Calu3 (cell line): ENCODE measurements at regions not wholly inside any gene's neighbourhood (a gene's known extent, or its start where the extent isn't known, plus 50 kb on each side); places are given as distances from the start of the nearest gene placed in this dataset.

ENCODE experiments used
- BruUV-seq: library from RNA; stranded (reverse); fragments of 400-500 nt; replicated peaks from 2 replicates; lab custom pipeline; 2021; lab: Mats Ljungman, UMichigan
- CTCF ChIA-PET: fragments of 300-600 bp; sonication (Branson Sonifier 250); formaldehyde crosslinking; loops from one replicate; lab custom pipeline; 2022; ENCODE audit warnings: antibody characterized with exemption; lab: Charles Lee
- DNase-seq: peaks from one replicate; pipeline ENCODE4 v3.0.0; 2022
- H3K27ac Mint-ChIP-seq: one replicate; pipeline ENCODE4 v1.8.0; 2022; ENCODE audit warnings: mixed read lengths; ENCODE audit not compliant: unreplicated experiment
- H3K27me3 Mint-ChIP-seq: one replicate; pipeline ENCODE4 v1.8.0; 2022; ENCODE audit warnings: mixed read lengths; ENCODE audit not compliant: unreplicated experiment
- H3K36me3 Mint-ChIP-seq: one replicate; pipeline ENCODE4 v1.8.0; 2022; ENCODE audit warnings: mild to moderate bottlenecking, moderate library complexity, mixed read lengths; ENCODE audit not compliant: insufficient read depth, unreplicated experiment
- H3K4me1 Mint-ChIP-seq: one replicate; pipeline ENCODE4 v1.8.0; 2022; ENCODE audit warnings: mild to moderate bottlenecking, low read depth, mixed read lengths; ENCODE audit not compliant: unreplicated experiment
- H3K4me3 Mint-ChIP-seq: one replicate; pipeline ENCODE4 v1.8.0; 2022; ENCODE audit warnings: mild to moderate bottlenecking, low read depth, moderate library complexity, mixed read lengths; ENCODE audit not compliant: unreplicated experiment
- H3K9me3 Mint-ChIP-seq: one replicate; pipeline ENCODE4 v1.8.0; 2022; ENCODE audit warnings: low read depth, mixed read lengths; ENCODE audit not compliant: unreplicated experiment
- CTCF ChIP-seq: fragments of 200-600 bp; IDR thresholded peaks from one replicate; pipeline ENCODE4 v1.8.0; 2022; ENCODE audit warnings: antibody characterized with exemption; ENCODE audit not compliant: unreplicated experiment
- intact Hi-C: fragments of 100-400 bp; cut with micrococcal nuclease; formaldehyde crosslinking; loops from one replicate; pipeline ENCODE4 v1.10.0; 2022; ENCODE audit not compliant: unreplicated experiment

- H3K4me1 Mint-ChIP-seq: peaks cover 7% of the 10 kb centered on the region
- TF ChIP-seq CTCF: no peak
- no peaks in the 10 kb centered on the region for H3K9me3 Mint-ChIP-seq
- no TSS peak for BruUV-seq
- intact Hi-C loops: no loop called here
- CTCF ChIA-PET: no interaction called here
- no peak overlapping the region for H3K27ac Mint-ChIP-seq
- H3K27me3 Mint-ChIP-seq: peaks cover 26% of the 10 kb centered on the region
- no peaks in the 10 kb centered on the region for H3K36me3 Mint-ChIP-seq
- no peak overlapping the region for H3K4me3 Mint-ChIP-seq
- no peak for DNase-seq
Observed at GRCh38 chr11:15499674-15500073, 385.0 kb downstream of the INSC start.

GRCh38 chr11:15500643-15501042, 385.9 kb downstream of the INSC start:
- H3K27me3 Mint-ChIP-seq: peaks cover 27% of the 10 kb centered on the region
- intact Hi-C loops: no loop called here
- no peaks in the 10 kb centered on the region for H3K36me3 Mint-ChIP-seq
- H3K4me3 Mint-ChIP-seq: no peak overlapping the region
- TF ChIP-seq CTCF: no peak
- no peak for DNase-seq
- H3K4me1 Mint-ChIP-seq: no peaks in the 10 kb centered on the region
- CTCF ChIA-PET: no interaction called here
- H3K9me3 Mint-ChIP-seq: no peaks in the 10 kb centered on the region
- no peak overlapping the region for H3K27ac Mint-ChIP-seq
- no TSS peak for BruUV-seq

GRCh38 chr11:15501566-15501965, 386.8 kb downstream of the INSC start:
- H3K9me3 Mint-ChIP-seq: no peaks in the 10 kb centered on the region
- no peaks in the 10 kb centered on the region for H3K4me1 Mint-ChIP-seq
- H3K27me3 Mint-ChIP-seq: peaks cover 27% of the 10 kb centered on the region
- intact Hi-C loops: no loop called here
- no peak for TF ChIP-seq CTCF
- BruUV-seq: no TSS peak
- no peak overlapping the region for H3K4me3 Mint-ChIP-seq
- H3K36me3 Mint-ChIP-seq: no peaks in the 10 kb centered on the region
- DNase-seq: no peak
- H3K27ac Mint-ChIP-seq: no peak overlapping the region
- CTCF ChIA-PET: no interaction called here

- no peak for DNase-seq
- peaks cover 12% of the 10 kb centered on the region for H3K4me1 Mint-ChIP-seq
- H3K27me3 Mint-ChIP-seq: peaks cover 27% of the 10 kb centered on the region
- intact Hi-C loops: no loop called here
- no TSS peak for BruUV-seq
- no peaks in the 10 kb centered on the region for H3K36me3 Mint-ChIP-seq
- no peak overlapping the region for H3K4me3 Mint-ChIP-seq
- CTCF ChIA-PET: no interaction called here
- TF ChIP-seq CTCF: no peak
- no peaks in the 10 kb centered on the region for H3K9me3 Mint-ChIP-seq
- no peak overlapping the region for H3K27ac Mint-ChIP-seq
Observed at GRCh38 chr11:15505155-15505554, 390.4 kb downstream of the INSC start.

GRCh38 chr11:15507592-15507991, 392.9 kb downstream of the INSC start:
- peak overlapping the region; percentile 60 for H3K4me3 Mint-ChIP-seq
- intact Hi-C loops: no loop called here
- peak; percentile 47 for DNase-seq
- H3K36me3 Mint-ChIP-seq: no peaks in the 10 kb centered on the region
- peak overlapping the region; percentile 32 for H3K27ac Mint-ChIP-seq
- no peaks in the 10 kb centered on the region for H3K9me3 Mint-ChIP-seq
- peaks cover 21% of the 10 kb centered on the region for H3K27me3 Mint-ChIP-seq
- BruUV-seq: no TSS peak
- CTCF ChIA-PET: no interaction called here
- TF ChIP-seq CTCF: no peak
- H3K4me1 Mint-ChIP-seq: peaks cover 12% of the 10 kb centered on the region
